GM23338 (cell line): ENCODE measurements at regions not wholly inside any gene's neighbourhood (a gene's known extent, or its start where the extent isn't known, plus 50 kb on each side); places are given as distances from the start of the nearest gene placed in this dataset.

Source experiments
- ATAC-seq: fragments of 200-7000 bp; cut with Tn5 transposase; 3 replicates; pipeline ENCODE4 v1.9.1; 2020
- DNase-seq: peaks from one replicate; pipeline ENCODE4 v3.0.0-alpha.2; 2015; ENCODE audit warnings: low spot score
- H2AFZ ChIP-seq: fragments of 200-600 bp; sonication (generic); 2 replicates; pipeline ENCODE4 v1.8.0; 2016; ENCODE audit warnings: antibody characterized with exemption, mild to moderate bottlenecking, moderate library complexity
- H3F3A ChIP-seq: fragments of 200-600 bp; sonication (generic); replicated peaks from 2 replicates; pipeline ENCODE4 v1.8.0; 2017; ENCODE audit warnings: antibody characterized with exemption, mixed run types, low read depth
- H3K27ac ChIP-seq: fragments of 200-600 bp; sonication (generic); 2 replicates; pipeline ENCODE4 v1.6.1; 2016; ENCODE audit warnings: low read depth
- H3K27me3 ChIP-seq: fragments of 200-600 bp; sonication (generic); 2 replicates; pipeline ENCODE4 v1.8.0; 2016; ENCODE audit warnings: mild to moderate bottlenecking, mixed run types, moderate library complexity; ENCODE audit not compliant: insufficient read depth
- H3K36me3 ChIP-seq: fragments of 200-600 bp; sonication (generic); 2 replicates; pipeline ENCODE4 v1.8.0; 2016; ENCODE audit warnings: mild to moderate bottlenecking; ENCODE audit not compliant: insufficient read depth
- H3K4me1 ChIP-seq: fragments of 200-600 bp; sonication (generic); 2 replicates; pipeline ENCODE4 v1.8.0; 2016; ENCODE audit warnings: mild to moderate bottlenecking, moderate library complexity; ENCODE audit not compliant: insufficient read depth
- H3K4me2 ChIP-seq: fragments of 200-600 bp; sonication (generic); 2 replicates; pipeline ENCODE4 v1.7.1; 2017; ENCODE audit warnings: mixed run types
- H3K4me3 ChIP-seq: fragments of 200-600 bp; sonication (generic); 2 replicates; pipeline ENCODE4 v1.6.1; 2016; ENCODE audit warnings: mixed run types
- H3K79me2 ChIP-seq: fragments of 200-600 bp; sonication (generic); replicated peaks from 2 replicates; pipeline ENCODE4 v1.8.0; 2017; ENCODE audit warnings: mild to moderate bottlenecking; ENCODE audit not compliant: insufficient read depth
- H3K9me2 ChIP-seq: fragments of 200-600 bp; sonication (generic); 2 replicates; pipeline ENCODE4 v1.8.0; 2017; ENCODE audit not compliant: insufficient read depth
- H4K20me1 ChIP-seq: fragments of 200-600 bp; sonication (generic); replicated peaks from 2 replicates; pipeline ENCODE4 v1.8.0; 2017; ENCODE audit warnings: mild to moderate bottlenecking; ENCODE audit not compliant: insufficient read depth
- H3K27ac Mint-ChIP-seq: 2 replicates; pipeline ENCODE4 v1.8.0; 2020; ENCODE audit warnings: inconsistent platforms, mild to moderate bottlenecking, moderate library complexity, mixed read lengths
- H3K27me3 Mint-ChIP-seq: 3 replicates; pipeline ENCODE4 v1.8.0; 2022; ENCODE audit warnings: low read depth, mild to moderate bottlenecking, moderate library complexity, mixed read lengths, inconsistent platforms; ENCODE audit not compliant: insufficient read depth, poor library complexity
- H3K36me3 Mint-ChIP-seq: 3 replicates; pipeline ENCODE4 v1.8.0; 2021; ENCODE audit warnings: low read depth, mild to moderate bottlenecking, inconsistent platforms, moderate library complexity, mixed read lengths
- H3K4me1 Mint-ChIP-seq: 3 replicates; pipeline ENCODE4 v1.8.0; 2020; ENCODE audit warnings: mild to moderate bottlenecking, inconsistent platforms, mixed read lengths
- H3K4me3 Mint-ChIP-seq: 3 replicates; pipeline ENCODE4 v1.8.0; 2021; ENCODE audit warnings: moderate library complexity, mild to moderate bottlenecking, inconsistent platforms, mixed read lengths
- H3K9me3 Mint-ChIP-seq: 3 replicates; pipeline ENCODE4 v1.8.0; 2020; ENCODE audit warnings: moderate library complexity, mild to moderate bottlenecking, inconsistent platforms, mixed read lengths
- ETS1 ChIP-seq: IDR thresholded peaks from 2 replicates; pipeline ENCODE4 v1.6.1; 2016; ENCODE audit warnings: antibody characterized with exemption
- EZH2 ChIP-seq: fragments of 200-600 bp; sonication (generic); IDR thresholded peaks from one replicate; pipeline ENCODE4 v1.8.0; 2017; ENCODE audit warnings: antibody characterized with exemption, mild to moderate bottlenecking, low read depth; ENCODE audit not compliant: unreplicated experiment
- JUNB ChIP-seq: IDR thresholded peaks from one replicate; pipeline ENCODE4 v1.6.1; 2016; ENCODE audit warnings: antibody characterized with exemption; ENCODE audit not compliant: unreplicated experiment
- NANOG ChIP-seq: IDR thresholded peaks from 2 replicates; pipeline ENCODE4 v1.6.1; 2016; ENCODE audit warnings: antibody characterized with exemption, borderline replicate concordance
- REST ChIP-seq: IDR thresholded peaks from one replicate; pipeline ENCODE4 v1.6.1; 2018; ENCODE audit warnings: antibody characterized with exemption; ENCODE audit not compliant: unreplicated experiment
- STAT1 ChIP-seq: IDR thresholded peaks from one replicate; pipeline ENCODE4 v1.6.1; 2016; ENCODE audit warnings: antibody characterized with exemption; ENCODE audit not compliant: unreplicated experiment
- ZNF114 ChIP-seq: fragments of 250-450 bp; sonication (Bioruptor Pico); IDR thresholded peaks from 2 replicates; pipeline ENCODE4 v1.5.0; 2020; ENCODE audit warnings: mild to moderate bottlenecking, moderate library complexity
- ZNF331 ChIP-seq: fragments of 250-450 bp; sonication (Bioruptor Pico); IDR thresholded peaks from 2 replicates; pipeline ENCODE4 v1.5.0; 2020; ENCODE audit warnings: low read depth, mild to moderate bottlenecking, moderate library complexity
- ZNF462 ChIP-seq: fragments of 250-450 bp; sonication (Bioruptor Pico); IDR thresholded peaks from 2 replicates; pipeline ENCODE4 v1.5.0; 2020; ENCODE audit warnings: mild to moderate bottlenecking, moderate library complexity

- TF ChIP-seq ETS1 (no peak), ZNF114 (CRISPR knock-in tag) (no peak), JUNB (no peak), ZNF462 (CRISPR knock-in tag) (no peak)
Observed at GRCh38 chr9:27676827-27677226, 103.5 kb upstream of the C9orf72 start (continued).

- H3K27ac Mint-ChIP-seq, result no peak overlapping the region
- no peaks in the 10 kb centered on the region; the same call in 2 of the 3 replicates for H3K9me3 Mint-ChIP-seq
- H3K27me3 ChIP-seq, result no peaks in the 10 kb centered on the region
- no peaks in the 10 kb centered on the region for H3K79me2 ChIP-seq
- H3K4me1 Mint-ChIP-seq, result peaks cover 22% of the 10 kb centered on the region
- peak overlapping the region; percentile 30; the same call in 1 of the 2 replicates for H3K4me2 ChIP-seq
- no peaks in the 10 kb centered on the region for H3F3A ChIP-seq
- no peak overlapping the region for H2AFZ ChIP-seq
- peak; percentile 86 for ATAC-seq
- DNase-seq, result peak; percentile 36
- H3K9me2 ChIP-seq, result no peaks in the 10 kb centered on the region
- no peaks in the 10 kb centered on the region for H3K36me3 ChIP-seq
- H3K4me3 Mint-ChIP-seq, result no peak overlapping the region
- peaks cover 9% of the 10 kb centered on the region for H3K4me1 ChIP-seq
- no peak overlapping the region for H3K4me3 ChIP-seq
- H3K36me3 Mint-ChIP-seq, result no peaks in the 10 kb centered on the region
- H4K20me1 ChIP-seq, result no peaks in the 10 kb centered on the region
- H3K27ac ChIP-seq, result no peak overlapping the region
- peaks cover 2% of the 10 kb centered on the region for H3K27me3 Mint-ChIP-seq
- TF ChIP-seq REST (no peak), ETS1 (no peak), STAT1 (no peak), EZH2 (no peak), ZNF331 (CRISPR knock-in tag) (no peak), NANOG (no peak)
Observed at GRCh38 chr9:27679338-27679737, 106.1 kb upstream of the C9orf72 start.
